Dendritic cell treated with granulocyte-macrophage colony-stimulating factor and Interleukin-4, amounts not matched to agents 40 ng/mL and 50 ng/mL, for 4 days (primary cell): ENCODE measurements at regions not wholly inside any gene's neighbourhood (a gene's known extent, or its start where the extent isn't known, plus 50 kb on each side); places are given as distances from the start of the nearest gene placed in this dataset.
"Not testable (repeated sequence)": the region's sequence is repeated elsewhere in the genome, so short reads cannot be mapped to it uniquely, and the experiment has no call there.

Experiments
- H3K27ac Mint-ChIP-seq: one replicate; pipeline ENCODE4 v1.8.0; 2022; ENCODE audit warnings: mild to moderate bottlenecking, mixed read lengths
- H3K27me3 Mint-ChIP-seq: one replicate; pipeline ENCODE4 v1.8.0; 2022; ENCODE audit warnings: mild to moderate bottlenecking, mixed read lengths
- H3K36me3 Mint-ChIP-seq: one replicate; pipeline ENCODE4 v1.8.0; 2022; ENCODE audit warnings: low read depth, mixed read lengths
- H3K4me1 Mint-ChIP-seq: one replicate; pipeline ENCODE4 v1.8.0; 2022; ENCODE audit warnings: low read depth, mixed read lengths
- H3K4me3 Mint-ChIP-seq: one replicate; pipeline ENCODE4 v1.8.0; 2022; ENCODE audit warnings: mild to moderate bottlenecking, moderate library complexity, mixed read lengths
- H3K9me3 Mint-ChIP-seq: one replicate; pipeline ENCODE4 v1.8.0; 2022; ENCODE audit warnings: mixed read lengths
- intact Hi-C: fragments of 100-400 bp; cut with micrococcal nuclease; formaldehyde crosslinking; loops from one replicate; pipeline ENCODE4 v1.15.0; 2022

DNA sequence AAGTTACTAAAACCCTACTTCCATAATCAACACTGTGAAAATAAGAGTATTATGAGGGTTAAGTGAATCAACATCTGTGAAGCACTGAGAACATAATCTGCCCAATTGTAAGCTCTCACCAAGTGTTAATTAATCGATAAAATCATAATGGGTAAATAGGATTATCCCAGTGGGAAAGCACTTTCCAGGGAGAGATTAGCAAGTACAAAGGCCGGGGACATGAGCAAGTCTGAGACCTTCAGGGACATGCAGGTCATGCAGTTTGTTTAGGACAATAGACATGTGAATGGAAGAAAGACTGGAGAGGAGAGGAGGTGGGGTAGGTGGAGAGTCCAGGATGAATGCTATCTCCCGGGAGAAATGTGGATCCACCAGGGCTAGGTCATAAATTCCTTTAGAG lies 57.8 kb upstream of the FIBIN start:
- Mint-ChIP-seq H3K4me3 (no peak overlapping the region), H3K27me3 (no peaks in the 10 kb centered on the region), H3K36me3 (no peaks in the 10 kb centered on the region), H3K27ac (no peak overlapping the region), H3K9me3 (peaks cover 28% of the 10 kb centered on the region), H3K4me1 (no peaks in the 10 kb centered on the region)
- intact Hi-C loops: no loop called here

DNA sequence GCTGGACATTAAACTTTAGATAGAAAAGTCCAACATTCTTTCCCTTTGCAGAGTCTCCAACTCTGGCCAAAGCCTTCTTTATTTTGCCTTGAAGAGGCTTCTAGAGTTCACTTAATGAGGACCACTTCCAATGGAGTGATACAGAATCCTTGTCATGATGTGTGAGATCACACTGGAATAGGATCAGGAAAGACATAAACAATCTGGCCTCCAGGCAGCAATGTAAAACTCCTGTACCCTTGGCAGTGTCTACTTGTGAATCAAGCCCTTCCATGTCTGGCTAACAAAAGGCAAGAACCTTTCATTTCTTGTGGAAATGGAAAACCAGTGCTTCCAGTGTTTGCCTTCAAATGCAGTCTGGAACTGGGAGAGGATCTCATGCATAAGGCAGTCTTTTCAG lies 56.5 kb upstream of the FIBIN start:
- Mint-ChIP-seq H3K4me3 (no peak overlapping the region), H3K27ac (no peak overlapping the region)

DNA sequence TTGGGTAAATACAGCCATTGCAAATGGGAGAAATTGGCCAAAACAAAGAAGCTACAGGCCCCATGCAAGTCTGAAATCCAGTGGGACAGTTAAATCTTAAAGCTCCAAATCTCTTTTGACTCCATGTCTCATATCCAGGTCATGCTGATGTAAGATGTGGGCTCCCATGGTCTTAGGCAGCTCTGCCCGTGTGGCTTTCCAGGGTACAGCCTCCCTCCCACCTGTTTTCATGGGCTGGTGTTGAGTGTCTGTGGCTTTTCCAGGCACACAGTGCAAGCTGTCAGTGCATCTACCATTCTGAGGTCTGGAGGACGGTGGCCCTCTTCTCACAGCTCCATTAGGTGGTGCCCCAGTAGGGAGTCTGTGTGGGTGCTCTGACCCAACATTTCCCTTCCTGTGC lies 53.4 kb upstream of the FIBIN start:
- H3K27ac Mint-ChIP-seq, H3K36me3 Mint-ChIP-seq, H3K4me1 Mint-ChIP-seq, intact Hi-C loops, H3K27me3 Mint-ChIP-seq, H3K4me3 Mint-ChIP-seq: not testable (repeated sequence)
- peaks cover 25% of the 10 kb centered on the region for H3K9me3 Mint-ChIP-seq

More for the DNA sequence above, 56.5 kb upstream of the FIBIN start:
- intact Hi-C loops: no loop called here
- Mint-ChIP-seq H3K9me3 (peaks cover 29% of the 10 kb centered on the region), H3K4me1 (no peaks in the 10 kb centered on the region), H3K27me3 (no peaks in the 10 kb centered on the region), H3K36me3 (no peaks in the 10 kb centered on the region)

DNA sequence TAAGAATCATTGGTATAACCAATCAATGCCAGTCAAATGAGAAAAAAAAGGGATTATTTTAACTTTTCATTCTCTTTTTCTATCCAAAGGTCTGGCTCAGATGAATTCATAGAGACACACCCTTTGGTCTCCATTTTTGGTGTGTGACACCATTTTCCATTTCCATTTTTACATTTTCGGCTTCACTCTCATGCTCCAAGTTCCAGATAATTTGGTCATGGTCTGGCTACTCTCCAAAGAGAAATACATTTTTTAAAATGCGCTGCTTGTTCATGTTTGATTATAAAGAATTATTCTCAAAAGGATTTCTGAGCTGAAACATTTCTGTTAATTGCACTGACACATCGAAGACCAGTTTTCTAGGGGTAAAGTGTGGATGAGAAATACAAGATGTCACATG lies 51.6 kb upstream of the FIBIN start:
- no peaks in the 10 kb centered on the region for H3K36me3 Mint-ChIP-seq
- no peaks in the 10 kb centered on the region for H3K27me3 Mint-ChIP-seq
- no peak overlapping the region for H3K4me3 Mint-ChIP-seq
- intact Hi-C loops: no loop called here
- H3K4me1 Mint-ChIP-seq: no peaks in the 10 kb centered on the region
- H3K9me3 Mint-ChIP-seq: peaks cover 37% of the 10 kb centered on the region
- no peak overlapping the region for H3K27ac Mint-ChIP-seq

DNA sequence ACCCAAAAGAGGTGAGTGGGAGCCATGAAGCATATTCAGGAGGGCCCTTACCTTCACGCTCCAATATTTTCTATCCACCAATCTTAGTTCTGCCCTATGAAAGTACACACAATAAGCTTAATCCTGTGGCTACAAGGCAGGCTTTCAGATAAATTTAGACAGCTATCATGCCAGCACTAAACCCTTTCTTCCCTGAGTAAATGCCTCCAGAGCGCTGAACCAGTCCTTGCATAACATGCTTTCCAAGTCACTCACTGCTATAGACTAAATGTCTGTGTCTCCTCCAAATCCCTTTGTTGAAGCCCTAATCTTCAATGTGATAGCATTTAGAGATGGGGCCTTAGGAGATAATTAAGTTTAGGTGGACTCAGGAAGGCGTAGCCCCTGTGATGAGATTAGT lies 50.3 kb upstream of the FIBIN start:
- Mint-ChIP-seq H3K27me3 (no peaks in the 10 kb centered on the region), H3K4me1 (no peaks in the 10 kb centered on the region), H3K4me3 (no peak overlapping the region), H3K9me3 (peaks cover 37% of the 10 kb centered on the region), H3K27ac (no peak overlapping the region), H3K36me3 (no peaks in the 10 kb centered on the region)
- intact Hi-C loops: no loop called here
